Lower lobe of right lung (tissue), 2 donors: ENCODE measurements at regions not wholly inside any gene's neighbourhood (a gene's known extent, or its start where the extent isn't known, plus 50 kb on each side); places are given as distances from the start of the nearest gene placed in this dataset.

Source experiments
- ATAC-seq, 2 donors: fragments of 200-7000 bp; cut with Tn5 transposase; one replicate each; pipeline ENCODE4 v1.9.1; 2020 to 2022; ENCODE audit warnings: mild to moderate bottlenecking in 2 of 2, moderate library complexity in 2 of 2
- DNase-seq: peaks from one replicate; pipeline ENCODE4 v3.0.0-alpha.2; 2020
- H3K27ac ChIP-seq: fragments of 200-600 bp; one replicate; pipeline ENCODE4 v1.8.0; 2022
- H3K27me3 ChIP-seq: fragments of 200-600 bp; one replicate; pipeline ENCODE4 v1.8.0; 2022; ENCODE audit warnings: low read depth
- H3K36me3 ChIP-seq: fragments of 200-600 bp; one replicate; pipeline ENCODE4 v1.8.0; 2022; ENCODE audit warnings: mild to moderate bottlenecking
- H3K4me1 ChIP-seq: fragments of 200-600 bp; one replicate; pipeline ENCODE4 v1.8.0; 2022
- H3K4me3 ChIP-seq: fragments of 200-600 bp; one replicate; pipeline ENCODE4 v1.8.0; 2022; ENCODE audit warnings: mild to moderate bottlenecking
- H3K9me3 ChIP-seq: fragments of 200-600 bp; one replicate; pipeline ENCODE4 v1.8.0; 2022
- CTCF ChIP-seq: fragments of 200-600 bp; IDR thresholded peaks from one replicate; pipeline ENCODE4 v1.8.0; 2022; ENCODE audit warnings: antibody characterized with exemption, mild to moderate bottlenecking
- intact Hi-C: fragments of 100-400 bp; cut with DNase I; formaldehyde crosslinking; loops from one replicate; pipeline ENCODE4 v1.11.0; 2022
- donor health status: DM: no; HTN: yes; CAD: no; lungs with severe emphysema.

DNA sequence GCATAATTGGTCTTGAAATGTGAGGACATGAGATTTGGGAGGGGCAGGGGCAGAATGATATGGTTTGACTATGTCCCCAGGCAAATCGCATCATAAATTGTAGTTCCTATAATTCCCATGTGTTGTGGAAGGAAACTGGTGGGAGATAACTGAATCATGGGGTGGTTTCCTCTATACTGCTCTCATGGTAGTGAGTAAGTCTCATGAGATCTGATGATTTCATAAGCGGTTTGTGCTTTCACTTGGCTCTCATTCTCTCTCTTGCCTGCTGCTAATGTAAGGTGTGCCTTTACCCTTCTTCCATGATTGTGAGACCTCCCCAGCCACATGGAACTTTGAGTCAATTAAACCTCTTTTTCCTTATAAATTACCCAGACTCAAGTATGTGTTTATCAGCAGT is 2595.9 kb downstream of the PCDH7 start:
- no peaks in the 10 kb centered on the region for H3K9me3 ChIP-seq
- intact Hi-C loops: no loop called here
- TF ChIP-seq CTCF: no peak
- DNase-seq: no peak
- ATAC-seq: no peak
- H3K4me3 ChIP-seq: no peak overlapping the region
- H3K36me3 ChIP-seq: no peaks in the 10 kb centered on the region
- no peaks in the 10 kb centered on the region for H3K27me3 ChIP-seq
- no peaks in the 10 kb centered on the region for H3K4me1 ChIP-seq
- no peak overlapping the region for H3K27ac ChIP-seq

- no peak for ATAC-seq
- no peak for TF ChIP-seq CTCF
- no peaks in the 10 kb centered on the region for H3K36me3 ChIP-seq
- H3K9me3 ChIP-seq: no peaks in the 10 kb centered on the region
- no peak overlapping the region for H3K27ac ChIP-seq
- no peaks in the 10 kb centered on the region for H3K4me1 ChIP-seq
- H3K27me3 ChIP-seq: no peaks in the 10 kb centered on the region
- intact Hi-C loops: no loop called here
- DNase-seq: no peak
- no peak overlapping the region for H3K4me3 ChIP-seq
These were observed 2596.4 kb downstream of the PCDH7 start for GRCh38 chr4:33316578-33316977.

DNA sequence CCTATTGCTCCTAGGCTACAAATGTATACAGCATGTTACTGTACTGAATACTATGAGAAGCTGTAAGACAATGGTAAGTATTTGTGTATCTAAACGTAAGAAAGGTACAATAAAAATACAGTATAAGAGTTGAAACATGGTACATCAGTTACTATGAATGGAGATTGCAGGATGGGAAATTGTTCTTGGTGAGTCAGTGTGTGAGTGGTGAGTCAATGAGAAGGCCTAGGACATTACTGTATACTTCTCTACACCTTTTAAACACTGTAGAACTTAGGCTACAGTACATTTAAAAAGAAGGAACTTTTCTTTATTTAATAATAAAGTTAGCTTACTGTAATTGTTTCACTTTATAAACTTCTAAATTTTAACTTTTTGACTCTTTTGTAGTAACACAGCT is 2603.2 kb downstream of the PCDH7 start:
- no peaks in the 10 kb centered on the region for H3K27me3 ChIP-seq
- TF ChIP-seq CTCF: no peak
- no peak overlapping the region for H3K4me3 ChIP-seq
- H3K36me3 ChIP-seq: no peaks in the 10 kb centered on the region
- DNase-seq: no peak
- no peak for ATAC-seq
- H3K9me3 ChIP-seq: no peaks in the 10 kb centered on the region
- intact Hi-C loops: no loop called here
- no peak overlapping the region for H3K27ac ChIP-seq
- no peaks in the 10 kb centered on the region for H3K4me1 ChIP-seq

GRCh38 chr4:33334416-33334815 is 2614.2 kb downstream of the PCDH7 start:
- ATAC-seq (no peak), DNase-seq (no peak)
- H3K9me3 ChIP-seq: peaks cover 15% of the 10 kb centered on the region
- intact Hi-C loops: no loop called here
- no peaks in the 10 kb centered on the region for H3K4me1 ChIP-seq
- no peak overlapping the region for H3K4me3 ChIP-seq
- TF ChIP-seq CTCF: no peak
- no peak overlapping the region for H3K27ac ChIP-seq
- no peaks in the 10 kb centered on the region for H3K27me3 ChIP-seq
- H3K36me3 ChIP-seq: no peaks in the 10 kb centered on the region

- Histone ChIP-seq H3K4me3 (no peak overlapping the region), H3K9me3 (no peaks in the 10 kb centered on the region), H3K27me3 (no peaks in the 10 kb centered on the region), H3K36me3 (no peaks in the 10 kb centered on the region), H3K27ac (no peak overlapping the region), H3K4me1 (no peaks in the 10 kb centered on the region)
- DNase-seq (no peak), ATAC-seq (no peak)
- intact Hi-C loops: no loop called here
- TF ChIP-seq CTCF: no peak
These were observed 2619.6 kb downstream of the PCDH7 start for GRCh38 chr4:33339762-33340161.

GRCh38 chr4:33340168-33340567 is 2620.0 kb downstream of the PCDH7 start:
- intact Hi-C loops: no loop called here
- Histone ChIP-seq H3K9me3 (no peaks in the 10 kb centered on the region), H3K27ac (no peak overlapping the region), H3K27me3 (no peaks in the 10 kb centered on the region), H3K4me1 (no peaks in the 10 kb centered on the region), H3K36me3 (no peaks in the 10 kb centered on the region), H3K4me3 (no peak overlapping the region)
- ATAC-seq: no peak
- no peak for DNase-seq
- TF ChIP-seq CTCF: no peak
